ENCODE measurements at regions not wholly inside any gene's neighbourhood (a gene's known extent, or its start where the extent isn't known, plus 50 kb on each side); places are given as distances from the start of the nearest gene placed in this dataset.

- no peak overlapping the region for H3K4me3 Mint-ChIP-seq (ENCODE audit: unreplicated experiment)
- peaks cover 7% of the 10 kb centered on the region for H3K27me3 Mint-ChIP-seq (ENCODE audit: unreplicated experiment)
- no peak for DNase-seq (ENCODE audit: extremely low spot score, unreplicated experiment)
- TF ChIP-seq, protein P1, sequence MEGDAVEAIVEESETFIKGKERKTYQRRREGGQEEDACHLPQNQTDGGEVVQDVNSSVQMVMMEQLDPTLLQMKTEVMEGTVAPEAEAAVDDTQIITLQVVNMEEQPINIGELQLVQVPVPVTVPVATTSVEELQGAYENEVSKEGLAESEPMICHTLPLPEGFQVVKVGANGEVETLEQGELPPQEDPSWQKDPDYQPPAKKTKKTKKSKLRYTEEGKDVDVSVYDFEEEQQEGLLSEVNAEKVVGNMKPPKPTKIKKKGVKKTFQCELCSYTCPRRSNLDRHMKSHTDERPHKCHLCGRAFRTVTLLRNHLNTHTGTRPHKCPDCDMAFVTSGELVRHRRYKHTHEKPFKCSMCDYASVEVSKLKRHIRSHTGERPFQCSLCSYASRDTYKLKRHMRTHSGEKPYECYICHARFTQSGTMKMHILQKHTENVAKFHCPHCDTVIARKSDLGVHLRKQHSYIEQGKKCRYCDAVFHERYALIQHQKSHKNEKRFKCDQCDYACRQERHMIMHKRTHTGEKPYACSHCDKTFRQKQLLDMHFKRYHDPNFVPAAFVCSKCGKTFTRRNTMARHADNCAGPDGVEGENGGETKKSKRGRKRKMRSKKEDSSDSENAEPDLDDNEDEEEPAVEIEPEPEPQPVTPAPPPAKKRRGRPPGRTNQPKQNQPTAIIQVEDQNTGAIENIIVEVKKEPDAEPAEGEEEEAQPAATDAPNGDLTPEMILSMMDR (IDR thresholded peaks at IDR 0.05), result no peak
- no peak overlapping the region for H3K27ac Mint-ChIP-seq (ENCODE audit: unreplicated experiment)
- peaks cover 17% of the 10 kb centered on the region for H3K9me3 Mint-ChIP-seq (ENCODE audit: unreplicated experiment)
- H3K36me3 Mint-ChIP-seq (ENCODE audit: unreplicated experiment), result no peaks in the 10 kb centered on the region
- H3K4me1 Mint-ChIP-seq (ENCODE audit: unreplicated experiment), result peaks cover 7% of the 10 kb centered on the region
Measured at GRCh38 chr16:86022381-86022960, 123.5 kb downstream of the IRF8 start.

- Mint-ChIP-seq H3K36me3 (ENCODE audit: unreplicated experiment) (no peaks in the 10 kb centered on the region), H3K27me3 (ENCODE audit: unreplicated experiment) (peaks cover 3% of the 10 kb centered on the region), H3K9me3 (ENCODE audit: unreplicated experiment) (peaks cover 17% of the 10 kb centered on the region), H3K4me1 (ENCODE audit: unreplicated experiment) (no peaks in the 10 kb centered on the region), H3K27ac (ENCODE audit: unreplicated experiment) (no peak overlapping the region), H3K4me3 (ENCODE audit: unreplicated experiment) (no peak overlapping the region)
- TF ChIP-seq, protein P1 (IDR thresholded peaks at IDR 0.05), result no peak
- DNase-seq (ENCODE audit: extremely low spot score, unreplicated experiment), result no peak
Measured at GRCh38 chr16:86024210-86024609, 125.2 kb downstream of the IRF8 start.

DNA sequence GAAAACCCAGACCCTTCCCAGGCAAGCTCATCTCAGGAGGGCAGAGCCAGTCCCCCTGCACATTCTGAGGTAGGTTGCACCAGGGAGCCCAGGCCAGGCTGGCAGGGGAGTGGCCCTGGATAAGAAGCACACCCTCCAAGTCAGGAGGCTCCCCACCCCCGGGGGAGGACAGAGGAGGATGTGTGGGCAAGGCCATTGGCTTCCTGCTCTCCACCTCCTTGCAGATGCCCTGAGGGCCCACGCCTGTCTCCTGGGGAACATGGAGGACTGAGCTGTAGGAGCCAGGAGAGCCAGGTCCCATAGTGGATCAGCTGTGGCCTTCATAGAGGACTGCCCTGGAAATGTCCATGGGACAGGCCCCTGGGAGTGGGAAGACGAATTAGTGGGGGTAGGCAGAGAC is 126.7 kb downstream of the IRF8 start:
- no peak for DNase-seq (ENCODE audit: extremely low spot score, unreplicated experiment)
- H3K4me3 Mint-ChIP-seq (ENCODE audit: unreplicated experiment), result no peak overlapping the region
- H3K27ac Mint-ChIP-seq (ENCODE audit: unreplicated experiment), result no peak overlapping the region
- peaks cover 12% of the 10 kb centered on the region for H3K9me3 Mint-ChIP-seq (ENCODE audit: unreplicated experiment)
- no peaks in the 10 kb centered on the region for H3K4me1 Mint-ChIP-seq (ENCODE audit: unreplicated experiment)
- peaks cover 3% of the 10 kb centered on the region for H3K27me3 Mint-ChIP-seq (ENCODE audit: unreplicated experiment)
- H3K36me3 Mint-ChIP-seq (ENCODE audit: unreplicated experiment), result no peaks in the 10 kb centered on the region
- TF ChIP-seq, protein P1 (IDR thresholded peaks at IDR 0.05), result no peak

DNA sequence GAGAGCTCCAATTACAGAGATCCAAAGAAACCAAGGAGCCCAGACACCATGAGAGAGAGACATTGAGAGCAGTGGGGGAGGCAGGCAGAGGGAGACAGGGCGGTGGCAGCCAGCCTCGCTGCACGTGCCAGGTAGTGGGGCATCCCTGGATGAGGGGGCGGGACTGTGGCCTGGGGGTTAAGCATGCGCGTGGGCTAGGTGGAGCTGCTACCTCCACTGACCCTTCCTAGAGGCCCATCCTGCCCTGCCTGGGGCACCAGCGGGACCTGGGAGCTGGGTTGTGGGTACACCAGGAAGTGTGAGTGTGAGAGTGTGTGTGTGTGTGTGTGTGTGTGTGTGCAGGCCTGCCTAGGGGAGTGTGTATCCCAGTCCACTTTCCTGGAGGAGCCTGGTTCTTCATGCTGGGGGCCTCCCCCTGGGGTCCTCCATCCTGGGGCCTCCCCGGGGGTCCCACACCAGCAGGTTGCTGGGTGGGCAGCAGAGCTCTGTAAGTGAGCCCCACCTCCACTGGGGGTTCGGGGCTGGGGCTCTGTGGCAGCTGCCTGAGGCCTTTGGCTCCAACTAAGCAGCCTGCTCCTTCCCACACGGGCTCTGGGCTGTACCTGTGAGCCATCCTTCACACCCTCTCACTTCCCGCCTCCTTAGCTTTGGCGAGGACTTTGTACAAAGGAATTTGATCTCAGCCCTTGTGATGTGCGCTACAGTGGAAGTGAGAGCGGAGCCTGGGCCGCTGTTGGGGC is 127.4 kb downstream of the IRF8 start:
- Mint-ChIP-seq H3K4me3 (ENCODE audit: unreplicated experiment) (no peak overlapping the region), H3K9me3 (ENCODE audit: unreplicated experiment) (peaks cover 12% of the 10 kb centered on the region), H3K4me1 (ENCODE audit: unreplicated experiment) (no peaks in the 10 kb centered on the region), H3K27me3 (ENCODE audit: unreplicated experiment) (peaks cover 8% of the 10 kb centered on the region), H3K27ac (ENCODE audit: unreplicated experiment) (no peak overlapping the region), H3K36me3 (ENCODE audit: unreplicated experiment) (no peaks in the 10 kb centered on the region)
- no peak for DNase-seq (ENCODE audit: extremely low spot score, unreplicated experiment)
- TF ChIP-seq, protein P1 (IDR thresholded peaks at IDR 0.05), result no peak

- no peak overlapping the region for H3K27ac Mint-ChIP-seq (ENCODE audit: unreplicated experiment)
- H3K4me1 Mint-ChIP-seq (ENCODE audit: unreplicated experiment), result no peaks in the 10 kb centered on the region
- no peaks in the 10 kb centered on the region for H3K36me3 Mint-ChIP-seq (ENCODE audit: unreplicated experiment)
- H3K9me3 Mint-ChIP-seq (ENCODE audit: unreplicated experiment), result peaks cover 12% of the 10 kb centered on the region
- peaks cover 11% of the 10 kb centered on the region for H3K27me3 Mint-ChIP-seq (ENCODE audit: unreplicated experiment)
- TF ChIP-seq, protein P1 (IDR thresholded peaks at IDR 0.05), result no peak
- DNase-seq (ENCODE audit: extremely low spot score, unreplicated experiment), result no peak
- no peak overlapping the region for H3K4me3 Mint-ChIP-seq (ENCODE audit: unreplicated experiment)
Measured at GRCh38 chr16:86026916-86027315, 128.0 kb downstream of the IRF8 start.
